ENCODE measurements at regions not wholly inside any gene's neighbourhood (a gene's known extent, or its start where the extent isn't known, plus 50 kb on each side); places are given as distances from the start of the nearest gene placed in this dataset.
"Not testable (repeated sequence)": the region's sequence is repeated elsewhere in the genome, so short reads cannot be mapped to it uniquely, and the experiment has no call there.

DNA sequence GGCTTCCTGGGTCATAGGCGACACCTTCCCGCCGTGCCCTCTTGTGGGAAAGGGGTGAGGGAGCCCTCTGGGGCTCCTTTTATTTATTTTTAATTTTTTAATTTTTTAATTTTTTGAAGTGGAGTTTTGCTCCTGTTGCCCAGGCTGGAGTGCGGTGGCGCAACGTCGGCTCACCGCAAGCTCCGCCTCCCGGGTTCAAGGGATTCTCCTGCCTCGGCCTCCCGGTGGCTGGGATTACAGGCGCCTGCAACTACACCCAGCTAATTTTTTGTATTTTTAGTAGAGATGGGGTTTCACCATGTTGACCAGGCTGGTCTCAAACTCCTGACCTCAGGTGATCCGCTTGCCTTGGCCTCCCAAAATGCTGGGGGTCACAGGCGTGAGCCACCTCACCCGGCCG is 49.9 kb upstream of the ELFN1 start:
- H3K4me3 ChIP-seq; DNase-seq; H3K4me1 ChIP-seq; intact Hi-C loops (cut with DNase I; ENCODE audit: low total_unique reads); H3K27ac ChIP-seq; H3K9me3 ChIP-seq; H3K36me3 ChIP-seq: not testable (repeated sequence)
- WGBS, 5 donors = 92 to 99% (median 94%) methylated on average over 16 to 17 of the region's 17 CpGs
- H3K27me3 ChIP-seq (replicated peaks in 1 of 7) = peaks cover 0 to 13% (median 0%) of the 10 kb centered on the region in 7 donors

DNA sequence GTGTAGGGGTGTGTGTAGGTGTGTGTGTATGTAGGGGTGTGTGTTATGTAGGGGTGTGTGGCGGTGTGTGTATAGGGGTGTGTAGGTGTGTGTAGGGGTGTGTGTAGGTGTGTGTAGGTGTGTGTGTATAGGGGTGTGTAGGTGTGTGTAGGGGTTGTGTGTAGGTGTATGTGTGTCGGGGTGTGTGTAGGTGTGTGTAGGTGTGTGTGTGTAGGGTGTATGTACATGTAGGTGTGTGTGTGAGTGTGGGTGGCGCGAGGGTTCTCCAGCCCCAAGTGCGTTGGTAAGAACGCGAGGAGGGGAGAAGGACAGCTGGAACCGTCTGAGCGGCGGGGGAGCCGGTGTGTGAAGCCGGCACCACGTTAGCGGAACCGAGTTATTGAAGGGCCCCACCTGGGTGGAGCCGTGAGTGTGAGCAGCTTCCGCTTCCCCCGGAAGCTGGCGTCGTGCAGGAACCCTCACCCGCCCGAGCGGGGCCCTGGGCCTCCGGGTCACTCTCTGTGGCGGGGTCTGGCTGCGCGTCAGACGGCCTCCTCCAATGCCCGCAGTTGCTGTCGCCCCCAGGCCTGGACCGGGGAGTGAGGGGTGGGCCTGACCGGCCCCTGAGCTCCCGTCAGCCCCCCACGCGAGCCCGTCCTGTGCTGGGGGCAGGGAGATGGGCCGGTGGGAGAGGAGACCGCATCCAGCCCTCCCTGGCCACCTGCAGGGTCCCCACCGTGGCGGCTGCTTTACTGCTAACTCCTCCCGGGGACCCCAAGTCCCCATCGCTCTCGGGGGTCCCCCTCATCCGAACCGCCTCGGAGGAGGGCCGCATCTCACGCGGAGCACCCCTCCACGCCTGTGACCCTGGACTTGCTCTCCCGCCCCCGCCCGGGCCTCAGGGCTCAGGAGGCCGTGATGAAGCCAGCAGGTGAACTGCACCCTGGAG is 49.6 kb upstream of the PSMG3 start:
- intact Hi-C loops (cut with DNase I; ENCODE audit: low total_unique reads) = no loop called here
- no peak for DNase-seq
- peak overlapping the region in 1 of 8 donors; percentile 35 for H3K4me3 ChIP-seq

More for the DNA sequence above, 49.6 kb upstream of the PSMG3 start:
- TF ChIP-seq CTCF (IDR thresholded peaks at IDR 0.05 in 8 of 11, conservative IDR thresholded peaks at IDR 0.05 in 3 of 11) (no peak), POLR2A (IDR thresholded peaks at IDR 0.05) (no peak), POLR2AphosphoS5 (IDR thresholded peaks at IDR 0.05) (no peak)
- no peak overlapping the region for H3K27ac ChIP-seq
- no peaks in the 10 kb centered on the region for H3K36me3 ChIP-seq
- WGBS, 5 donors = 81 to 90% (median 86%) methylated on average over 37 to 54 of the region's 54 CpGs
- H3K27me3 ChIP-seq (replicated peaks in 1 of 7) = peaks cover 0 to 13% (median 0%) of the 10 kb centered on the region in 7 donors
- no peaks in the 10 kb centered on the region for H3K9me3 ChIP-seq
- no peaks in the 10 kb centered on the region for H3K4me1 ChIP-seq

Data from spleen (tissue), 11 donors.